GM19463 (cell line): ENCODE measurements at regions not wholly inside any gene's neighbourhood (a gene's known extent, or its start where the extent isn't known, plus 50 kb on each side); places are given as distances from the start of the nearest gene placed in this dataset.
"Not testable (repeated sequence)": the region's sequence is repeated elsewhere in the genome, so short reads cannot be mapped to it uniquely, and the experiment has no call there.

Experiments used
- ATAC-seq: cut with Tn5 transposase; IDR thresholded peaks from one replicate; pipeline ENCODE4 v1.9.1; 2021; ENCODE audit warnings: mild to moderate bottlenecking, moderate library complexity; ENCODE audit not compliant: unreplicated experiment

GRCh38 chr14:52202151-52202550 is 65.3 kb upstream of the PTGDR start:
- no peak for ATAC-seq

- no peak for ATAC-seq
Observed at GRCh38 chr14:52190337-52190931, 77.1 kb upstream of the PTGDR start.

- ATAC-seq = no peak
Observed at GRCh38 chr14:52189325-52189724, 78.2 kb upstream of the PTGDR start.

- no peak for ATAC-seq
Observed at GRCh38 chr14:52188381-52188780, 79.1 kb upstream of the PTGDR start.

GRCh38 chr14:52185178-52185577 is 82.3 kb upstream of the PTGDR start:
- ATAC-seq = no peak

GRCh38 chr14:52182853-52183252 is 84.6 kb upstream of the PTGDR start:
- ATAC-seq = no peak

- no peak for ATAC-seq
Observed at GRCh38 chr14:52179141-52179790, 88.2 kb upstream of the PTGDR start.

- peak; percentile 81 for ATAC-seq
Observed at GRCh38 chr14:52175982-52176502, 91.5 kb upstream of the PTGDR start.

- ATAC-seq = not testable (repeated sequence)
Observed at GRCh38 chr14:52171932-52172331, 95.6 kb upstream of the PTGDR start.

GRCh38 chr14:52166822-52167221 is 98.0 kb upstream of the NID2 start:
- ATAC-seq = no peak

- ATAC-seq = no peak
Observed at GRCh38 chr14:52155651-52156213, 86.9 kb upstream of the NID2 start.

- ATAC-seq = no peak
Observed at GRCh38 chr14:52154992-52155650, 86.3 kb upstream of the NID2 start.

- ATAC-seq = no peak
Observed at GRCh38 chr14:52153939-52154338, 85.1 kb upstream of the NID2 start.

GRCh38 chr14:52150162-52150561 is 81.3 kb upstream of the NID2 start:
- ATAC-seq = no peak

- no peak for ATAC-seq
Observed at GRCh38 chr14:52148371-52148770, 79.5 kb upstream of the NID2 start.

- ATAC-seq = no peak
Observed at GRCh38 chr14:52146504-52146903, 77.6 kb upstream of the NID2 start.

- not testable (repeated sequence) for ATAC-seq
Observed at GRCh38 chr14:52144099-52144498, 75.2 kb upstream of the NID2 start.

GRCh38 chr14:52142504-52142903 is 73.6 kb upstream of the NID2 start:
- no peak for ATAC-seq

GRCh38 chr14:52131640-52132320 is 62.9 kb upstream of the NID2 start:
- ATAC-seq = no peak

GRCh38 chr14:52129721-52130120 is 60.9 kb upstream of the NID2 start:
- ATAC-seq = no peak

- no peak for ATAC-seq
Observed at GRCh38 chr14:52125885-52126284, 57.0 kb upstream of the NID2 start.
